Liver (tissue), 8 donors: ENCODE measurements at regions not wholly inside any gene's neighbourhood (a gene's known extent, or its start where the extent isn't known, plus 50 kb on each side); places are given as distances from the start of the nearest gene placed in this dataset.

ENCODE experiments used
- DNase-seq: peaks from one replicate; pipeline ENCODE4 v3.0.0-alpha.2; 2017; ENCODE audit warnings: low spot score
- H3K27ac ChIP-seq, 2 donors: one replicate each; pipeline ENCODE4 v1.7.0; 2013; ENCODE audit warnings: inconsistent platforms in 2 of 2, low read length in 2 of 2, control low read depth in 1 of 2, low read depth in 1 of 2, mild to moderate bottlenecking in 1 of 2
- H3K27me3 ChIP-seq, 4 donors: one replicate each; pipeline versions ENCODE4 v1.6.1 to v1.7.0; 2013; ENCODE audit warnings: low read length in 3 of 4, inconsistent platforms in 1 of 4, mild to moderate bottlenecking in 1 of 4, moderate library complexity in 1 of 4; ENCODE audit not compliant: control insufficient read depth in 4 of 4, insufficient read depth in 4 of 4
- H3K36me3 ChIP-seq, 4 donors: one replicate each; pipeline versions ENCODE4 v1.6.1 to v1.7.0; 2013; ENCODE audit warnings: low read length in 3 of 4, mild to moderate bottlenecking in 3 of 4, low read depth in 1 of 4, moderate library complexity in 1 of 4; ENCODE audit not compliant: control insufficient read depth in 4 of 4, insufficient read depth in 3 of 4
- H3K4me1 ChIP-seq, 4 donors: one replicate each; pipeline versions ENCODE4 v1.6.1 to v1.7.0; 2013; ENCODE audit warnings: low read length in 3 of 4, mild to moderate bottlenecking in 3 of 4, moderate library complexity in 1 of 4; ENCODE audit not compliant: control insufficient read depth in 4 of 4, insufficient read depth in 4 of 4
- H3K4me3 ChIP-seq, 3 donors: one replicate each; pipeline versions ENCODE4 v1.6.1 to v1.7.0; 2013; ENCODE audit warnings: low read length in 3 of 3, control low read depth in 1 of 3, low read depth in 1 of 3, mild to moderate bottlenecking in 1 of 3
- H3K9ac ChIP-seq, 2 donors: one replicate each; pipeline ENCODE4 v1.7.0; 2013; ENCODE audit warnings: low read length in 2 of 2, mild to moderate bottlenecking in 2 of 2, moderate library complexity in 2 of 2, control low read depth in 1 of 2, low read depth in 1 of 2
- H3K9me3 ChIP-seq, 4 donors: one replicate each; pipeline versions ENCODE4 v1.6.1 to v1.7.0; 2013; ENCODE audit warnings: low read length in 3 of 4; ENCODE audit not compliant: control insufficient read depth in 4 of 4
- CTCF ChIP-seq: fragments of 150-350 bp; IDR thresholded peaks from 2 replicates; pipeline ENCODE4 v1.5.1; 2017; ENCODE audit warnings: improper control_type of control experiment, low read depth, low read length; ENCODE audit not compliant: missing input control
- EGR1 ChIP-seq, 2 donors: IDR thresholded peaks; 2 replicates each; pipeline ENCODE4 v1.6.1; 2016 to 2018; ENCODE audit warnings: antibody characterized with exemption in 2 of 2, low read depth in 2 of 2
- FOXA1 ChIP-seq: IDR thresholded peaks from 2 replicates; pipeline ENCODE4 v1.6.1; 2016; ENCODE audit warnings: antibody characterized with exemption
- HNF4A ChIP-seq, 2 donors: conservative IDR thresholded peaks; 2 replicates each; pipeline ENCODE4 v1.6.1; 2016; ENCODE audit warnings: antibody characterized with exemption in 2 of 2, mild to moderate bottlenecking in 2 of 2
- JUND ChIP-seq, 2 donors: IDR thresholded peaks; 2 replicates each; pipeline ENCODE4 v1.6.1; 2016; ENCODE audit warnings: antibody characterized with exemption in 2 of 2
- MAX ChIP-seq: IDR thresholded peaks from 2 replicates; pipeline ENCODE4 v1.6.1; 2016; ENCODE audit warnings: antibody characterized with exemption
- NR2F2 ChIP-seq: IDR thresholded peaks from 2 replicates; pipeline ENCODE4 v1.6.1; 2016; ENCODE audit warnings: antibody characterized with exemption
- RAD21 ChIP-seq, 2 donors: IDR thresholded peaks; 2 replicates each; pipeline ENCODE4 v1.6.1; 2016; ENCODE audit warnings: antibody characterized with exemption in 2 of 2, mild to moderate bottlenecking in 2 of 2
- REST ChIP-seq: IDR thresholded peaks from 2 replicates; pipeline ENCODE4 v1.6.1; 2016; ENCODE audit warnings: antibody characterized with exemption, mild to moderate bottlenecking
- RXRA ChIP-seq, 2 donors: IDR thresholded peaks; 2 replicates each; pipeline ENCODE4 v1.6.1; 2017 to 2018; ENCODE audit warnings: antibody characterized with exemption in 2 of 2, mild to moderate bottlenecking in 1 of 2
- SP1 ChIP-seq: IDR thresholded peaks from 2 replicates; pipeline ENCODE4 v1.6.1; 2018; ENCODE audit warnings: antibody characterized with exemption, mild to moderate bottlenecking
- TAF1 ChIP-seq: conservative IDR thresholded peaks from 2 replicates; pipeline ENCODE4 v1.6.1; 2016; ENCODE audit warnings: antibody characterized with exemption, mild to moderate bottlenecking
- YY1 ChIP-seq: IDR thresholded peaks from 2 replicates; pipeline ENCODE4 v1.6.1; 2016; ENCODE audit warnings: antibody characterized with exemption, mild to moderate bottlenecking
- ZBTB33 ChIP-seq: IDR thresholded peaks from 2 replicates; pipeline ENCODE4 v1.6.1; 2016; ENCODE audit warnings: antibody characterized with exemption
- WGBS: extraction: QIAGEN DNeasy Blood & Tissue Kit; methylation state at CpG from one replicate; pipeline ENCODE4 v1.1.7; 2013; 5-methylcytosine and 5-hydroxymethylcytosine counted together
- donor health status: healthy.
- donor health status: healthy.
- donor health status: healthy.
- donor health status: healthy.
- donor health status: healthy.

GRCh38 chr3:31297726-31298298 lies 234.9 kb upstream of the STT3B start:
- H3K9me3 ChIP-seq = peaks cover 0 to 4% (median 0%) of the 10 kb centered on the region in 4 donors
- H3K9ac ChIP-seq = no peak overlapping the region
- no peaks in the 10 kb centered on the region for H3K36me3 ChIP-seq
- no peak overlapping the region for H3K27ac ChIP-seq
- WGBS = 93% methylated on average over 3 of the region's 3 CpGs
- no peak for DNase-seq
- H3K4me3 ChIP-seq = no peak overlapping the region
- H3K27me3 ChIP-seq = no peaks in the 10 kb centered on the region
- peaks cover 1 to 8% (median 7%) of the 10 kb centered on the region in 4 donors for H3K4me1 ChIP-seq
- no peak for TF ChIP-seq ZBTB33
- TF ChIP-seq NR2F2 = no peak
- no peak for TF ChIP-seq FOXA1

GRCh38 chr3:31300456-31301443 lies 232.0 kb upstream of the STT3B start:
- H3K9ac ChIP-seq = no peak overlapping the region
- no peaks in the 10 kb centered on the region for H3K36me3 ChIP-seq
- H3K9me3 ChIP-seq = peaks cover 0 to 4% (median 0%) of the 10 kb centered on the region in 4 donors
- TF ChIP-seq FOXA1 (no peak), YY1 (peak; percentile 16), JUND (IDR thresholded peaks at IDR 0.05) (no peak), RAD21 (IDR thresholded peaks at IDR 0.05) (peak; percentile 30 to 32), EGR1 (IDR thresholded peaks at IDR 0.05; ENCODE audit: low read depth in 2 of 2) (no peak), RXRA (IDR thresholded peaks at IDR 0.05) (peak in 1 of 2 donors; percentile 33), HNF4A (conservative IDR thresholded peaks at IDR 0.05) (peak in 1 of 2 donors; percentile 24), MAX (peak; percentile 41)
- no peak overlapping the region for H3K27ac ChIP-seq
- H3K4me3 ChIP-seq = no peak overlapping the region
- DNase-seq = no peak
- no peaks in the 10 kb centered on the region for H3K27me3 ChIP-seq
- H3K4me1 ChIP-seq = peaks cover 1 to 8% (median 7%) of the 10 kb centered on the region in 4 donors
- WGBS = 65% methylated on average over 2 of the region's 2 CpGs

GRCh38 chr3:31302343-31302742 lies 230.4 kb upstream of the STT3B start:
- WGBS = 99% methylated on average over 1 of the region's 1 CpG
- H3K9ac ChIP-seq = no peak overlapping the region
- no peaks in the 10 kb centered on the region for H3K36me3 ChIP-seq
- H3K4me1 ChIP-seq = peaks cover 1 to 8% (median 7%) of the 10 kb centered on the region in 4 donors
- H3K9me3 ChIP-seq = peaks cover 0 to 4% (median 2%) of the 10 kb centered on the region in 4 donors
- no peak for TF ChIP-seq MAX
- TF ChIP-seq RAD21 (IDR thresholded peaks at IDR 0.05) = no peak
- no peak for TF ChIP-seq FOXA1
- no peak for TF ChIP-seq TAF1
- TF ChIP-seq SP1 = no peak
- TF ChIP-seq REST = no peak
- TF ChIP-seq RXRA (IDR thresholded peaks at IDR 0.05) = no peak
- no peak for TF ChIP-seq JUND (IDR thresholded peaks at IDR 0.05)
- TF ChIP-seq CTCF = no peak
- no peaks in the 10 kb centered on the region for H3K27me3 ChIP-seq
- H3K27ac ChIP-seq = no peak overlapping the region
- no peak for DNase-seq
- no peak overlapping the region for H3K4me3 ChIP-seq
